ENCODE measurements at regions not wholly inside any gene's neighbourhood (a gene's known extent, or its start where the extent isn't known, plus 50 kb on each side); places are given as distances from the start of the nearest gene placed in this dataset.

GRCh38 chr2:21728133-21728532, 604.4 kb downstream of the TDRD15 start:
- TF ChIP-seq TAF1 (IDR thresholded peaks at IDR 0.05; ENCODE audit: borderline replicate concordance, insufficient read depth, low read length) = no peak
- no peak for TF ChIP-seq REST (IDR thresholded peaks at IDR 0.05; ENCODE audit: insufficient read depth in 1 of 2, low read depth in 2 of 2, low read length in 2 of 2)
- no peak for TF ChIP-seq SIN3A (IDR thresholded peaks at IDR 0.05; ENCODE audit: borderline replicate concordance, insufficient read depth, low read length)

Data from PFSK-1 (cell line).